GM21515 (cell line): ENCODE measurements at regions not wholly inside any gene's neighbourhood (a gene's known extent, or its start where the extent isn't known, plus 50 kb on each side); places are given as distances from the start of the nearest gene placed in this dataset.

Experiments
- ATAC-seq: cut with Tn5 transposase; IDR thresholded peaks from one replicate; pipeline ENCODE4 v1.9.1; 2021; ENCODE audit not compliant: unreplicated experiment

- no peak for ATAC-seq
Measured at GRCh38 chr3:87175732-87176131, 51.4 kb upstream of the CHMP2B start.

- no peak for ATAC-seq
Measured at GRCh38 chr3:87173776-87174175, 53.3 kb upstream of the CHMP2B start.

- ATAC-seq: no peak
Measured at GRCh38 chr3:87173071-87173470, 54.0 kb upstream of the CHMP2B start.

- ATAC-seq: peak; percentile 79
Measured at GRCh38 chr3:87167628-87168456, 59.3 kb upstream of the CHMP2B start.

GRCh38 chr3:87164245-87164644 lies 62.9 kb upstream of the CHMP2B start:
- no peak for ATAC-seq

GRCh38 chr3:87161851-87162250 lies 65.3 kb upstream of the CHMP2B start:
- ATAC-seq: no peak

GRCh38 chr3:87161417-87161816 lies 65.7 kb upstream of the CHMP2B start:
- ATAC-seq: no peak

- ATAC-seq: no peak
Measured at GRCh38 chr3:87161013-87161412, 66.1 kb upstream of the CHMP2B start.

GRCh38 chr3:87158823-87159222 lies 68.3 kb upstream of the CHMP2B start:
- no peak for ATAC-seq

- ATAC-seq: no peak
Measured at GRCh38 chr3:87148020-87148419, 79.1 kb upstream of the CHMP2B start.

- no peak for ATAC-seq
Measured at GRCh38 chr3:87147562-87147961, 79.5 kb upstream of the CHMP2B start.

GRCh38 chr3:87145553-87145952 lies 81.6 kb upstream of the CHMP2B start:
- ATAC-seq: peak; percentile 85

- no peak for ATAC-seq
Measured at GRCh38 chr3:87136066-87136596, 91.0 kb upstream of the CHMP2B start.

- ATAC-seq: no peak
Measured at GRCh38 chr3:87135412-87135811, 91.7 kb upstream of the CHMP2B start.

- ATAC-seq: no peak
Measured at GRCh38 chr3:87132801-87133200, 94.3 kb upstream of the CHMP2B start.

- no peak for ATAC-seq
Measured at GRCh38 chr3:87128006-87128405, 99.1 kb upstream of the CHMP2B start.

- no peak for ATAC-seq
Measured at GRCh38 chr3:87127281-87127680, 99.8 kb upstream of the CHMP2B start.

- ATAC-seq: no peak
Measured at GRCh38 chr3:87126321-87126720, 100.8 kb upstream of the CHMP2B start.

GRCh38 chr3:87125116-87125515 lies 102.0 kb upstream of the CHMP2B start:
- ATAC-seq: no peak

GRCh38 chr3:87122766-87123165 lies 104.3 kb upstream of the CHMP2B start:
- ATAC-seq: no peak

GRCh38 chr3:87121856-87122255 lies 105.3 kb upstream of the CHMP2B start:
- no peak for ATAC-seq

GRCh38 chr3:87120881-87121280 lies 106.2 kb upstream of the CHMP2B start:
- no peak for ATAC-seq

GRCh38 chr3:87120236-87120635 lies 106.9 kb upstream of the CHMP2B start:
- no peak for ATAC-seq
